HG03520 (cell line): ENCODE measurements at regions not wholly inside any gene's neighbourhood (a gene's known extent, or its start where the extent isn't known, plus 50 kb on each side); places are given as distances from the start of the nearest gene placed in this dataset.

Experiments
- ATAC-seq: cut with Tn5 transposase; IDR thresholded peaks from one replicate; pipeline ENCODE4 v1.9.1; 2021; ENCODE audit warnings: mild to moderate bottlenecking, moderate library complexity; ENCODE audit not compliant: unreplicated experiment

DNA sequence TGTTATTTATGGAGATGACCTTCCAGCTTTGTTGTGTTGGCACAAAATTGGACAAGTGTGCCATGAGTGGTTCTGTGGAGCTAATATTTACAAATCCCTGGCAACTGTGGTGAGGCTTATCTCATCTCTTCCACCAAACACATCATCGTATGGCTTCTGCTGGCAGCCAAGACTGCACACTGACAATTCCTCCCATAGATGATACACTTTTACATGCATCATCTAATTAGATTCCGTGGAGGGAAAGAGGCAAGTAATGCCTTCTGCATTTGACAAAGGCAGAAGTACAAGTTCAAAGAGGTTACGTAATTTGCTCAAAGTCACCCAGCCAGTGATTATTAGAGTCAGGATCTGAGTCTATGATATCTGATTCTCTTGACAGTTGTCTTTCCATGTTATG lies 62.7 kb upstream of the KIRREL3 start:
- no peak for ATAC-seq

DNA sequence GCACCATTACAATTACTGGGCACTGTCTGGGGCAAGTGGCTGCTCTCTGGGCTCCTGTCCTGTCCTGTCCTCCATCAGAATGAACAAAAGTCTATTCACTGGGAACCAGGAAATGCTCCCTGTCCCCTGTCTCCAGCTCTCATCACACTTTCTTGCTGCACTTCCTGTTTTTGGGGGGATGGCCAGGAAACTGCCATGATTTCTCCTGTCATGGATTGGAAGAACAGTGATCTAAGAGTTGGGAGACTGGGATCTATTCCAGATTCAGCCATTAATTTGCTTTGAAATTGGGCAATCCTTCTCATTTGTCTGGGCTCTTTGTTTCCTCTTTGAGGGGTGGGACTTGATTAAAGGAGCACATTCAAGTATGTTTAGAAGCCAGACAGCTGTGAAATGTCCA lies 61.4 kb upstream of the KIRREL3 start:
- ATAC-seq = no peak

DNA sequence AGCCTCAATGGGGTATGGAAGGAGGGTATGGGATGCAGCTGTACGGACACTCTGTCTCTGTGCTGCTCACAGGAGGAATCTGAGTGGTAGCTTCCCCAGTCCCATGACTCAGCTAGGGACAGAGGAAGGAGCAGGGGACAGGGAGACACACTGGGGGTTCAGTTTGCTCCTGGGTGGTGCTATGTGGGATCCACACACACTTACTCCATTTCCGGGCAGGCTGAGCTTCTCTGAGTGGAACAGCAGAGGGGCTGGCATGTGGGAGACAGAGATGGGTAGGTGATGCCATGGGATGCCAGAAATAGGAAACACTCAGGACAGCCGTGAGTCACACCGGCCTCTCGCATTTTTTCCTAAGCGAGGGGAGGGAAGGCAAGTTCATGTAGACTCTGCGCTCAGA lies 59.2 kb upstream of the KIRREL3 start:
- ATAC-seq = no peak

DNA sequence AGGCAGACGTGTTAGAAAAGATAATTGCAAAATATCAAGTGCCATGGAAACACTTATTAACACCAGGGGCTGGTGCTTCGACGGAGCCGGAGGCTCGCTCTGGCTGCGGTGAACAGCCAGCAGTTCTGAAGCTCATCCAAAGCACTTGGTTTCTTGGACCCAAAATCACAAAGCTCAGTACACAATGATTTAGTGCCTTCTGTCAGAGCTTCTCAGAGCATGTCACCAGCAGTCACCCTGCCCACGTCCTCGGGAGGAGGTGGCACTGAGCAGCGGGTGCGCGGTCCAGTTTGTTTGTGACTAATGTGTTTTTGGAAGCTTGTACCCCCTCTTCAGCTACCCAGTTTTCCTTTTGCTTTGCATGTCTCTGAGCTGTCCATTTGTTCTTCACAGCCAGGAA lies 58.7 kb upstream of the KIRREL3 start:
- no peak for ATAC-seq

DNA sequence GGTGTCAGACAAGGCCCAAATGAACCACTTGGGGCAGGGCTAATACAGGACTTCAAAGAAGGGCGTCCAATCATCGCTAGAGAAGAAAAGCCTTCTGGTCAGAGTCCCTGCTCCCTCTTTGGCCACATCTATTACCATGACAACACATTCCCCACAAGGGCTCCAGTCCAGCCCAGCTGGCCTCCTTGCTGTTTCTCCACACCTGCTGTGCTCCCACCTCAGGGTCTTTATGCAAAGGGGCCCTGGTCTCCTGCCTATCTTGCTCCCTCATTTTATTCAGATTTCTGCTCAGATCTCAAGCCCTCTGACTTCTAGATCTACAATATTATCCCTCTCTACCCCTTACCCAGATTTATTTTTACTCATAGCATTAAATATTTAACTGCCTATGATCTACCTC lies 58.0 kb upstream of the KIRREL3 start:
- no peak for ATAC-seq

DNA sequence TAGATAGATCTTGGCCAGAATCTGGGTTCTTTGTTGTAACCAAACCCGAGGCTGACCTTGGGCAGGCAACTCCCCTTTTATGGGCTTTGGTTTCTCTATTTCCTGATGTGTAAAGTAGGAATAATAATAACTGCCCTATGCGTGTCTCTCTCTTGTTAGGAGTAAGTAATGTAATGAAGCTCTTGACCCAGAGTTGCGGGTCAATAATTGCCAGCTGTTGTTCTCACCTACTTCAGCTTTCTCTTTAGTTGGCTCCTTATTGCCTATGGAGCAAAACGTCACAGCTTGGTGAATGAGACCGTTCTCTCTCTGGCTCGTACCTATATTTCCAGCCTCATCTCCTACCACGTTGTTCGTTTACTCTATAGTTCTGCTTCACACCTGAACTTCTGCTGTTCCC lies 56.6 kb upstream of the KIRREL3 start:
- no peak for ATAC-seq

DNA sequence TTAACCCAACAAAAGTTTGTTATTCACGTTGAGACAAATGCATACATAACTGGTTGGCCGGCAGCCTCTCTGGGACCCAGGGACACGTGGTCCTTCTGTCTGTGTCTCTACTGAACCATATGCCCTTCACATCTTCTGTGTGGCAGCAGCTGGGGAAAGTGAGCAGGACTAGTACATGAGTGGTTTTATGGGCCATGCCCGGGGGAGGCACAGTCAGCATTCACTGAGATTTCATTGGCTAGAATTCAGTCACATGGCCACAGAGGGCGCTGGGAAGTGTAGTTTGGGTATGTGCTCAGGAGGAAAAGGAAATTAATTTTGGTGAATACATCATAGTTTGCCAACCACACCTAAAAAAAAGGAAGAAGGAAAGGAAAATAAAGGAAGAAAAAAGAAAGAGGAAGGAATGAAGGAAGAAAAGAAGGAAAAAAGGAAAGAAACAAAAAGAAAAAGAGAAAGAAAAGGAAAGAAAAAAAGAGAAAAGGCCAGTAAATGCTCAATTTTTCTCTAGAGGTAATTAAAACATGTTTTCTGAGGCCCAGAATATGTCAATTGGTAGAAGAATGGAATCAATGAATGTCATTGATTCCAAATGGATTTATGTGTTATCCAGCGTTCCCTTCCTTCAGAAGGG lies 55.9 kb upstream of the KIRREL3 start:
- ATAC-seq = no peak

DNA sequence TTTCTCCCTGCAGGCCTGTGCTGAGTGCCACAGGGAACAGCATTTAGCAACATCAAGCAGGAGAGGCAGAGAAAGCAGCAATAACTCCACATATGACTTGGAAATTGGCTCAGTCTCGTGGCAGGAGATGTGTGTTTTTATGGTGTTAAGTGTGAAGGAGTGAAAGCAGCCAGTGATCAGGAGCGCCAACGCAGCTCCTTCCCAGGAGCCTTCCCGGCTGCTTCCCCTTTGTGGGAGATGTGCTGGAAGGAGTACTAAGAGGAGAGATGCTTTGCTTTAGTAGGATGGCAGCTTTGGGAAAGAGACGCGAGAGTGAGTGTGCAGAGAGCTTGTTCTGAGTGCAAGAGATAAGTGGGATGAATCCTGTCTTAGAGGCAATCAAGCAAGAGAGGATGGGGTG lies 54.7 kb upstream of the KIRREL3 start:
- ATAC-seq = no peak

DNA sequence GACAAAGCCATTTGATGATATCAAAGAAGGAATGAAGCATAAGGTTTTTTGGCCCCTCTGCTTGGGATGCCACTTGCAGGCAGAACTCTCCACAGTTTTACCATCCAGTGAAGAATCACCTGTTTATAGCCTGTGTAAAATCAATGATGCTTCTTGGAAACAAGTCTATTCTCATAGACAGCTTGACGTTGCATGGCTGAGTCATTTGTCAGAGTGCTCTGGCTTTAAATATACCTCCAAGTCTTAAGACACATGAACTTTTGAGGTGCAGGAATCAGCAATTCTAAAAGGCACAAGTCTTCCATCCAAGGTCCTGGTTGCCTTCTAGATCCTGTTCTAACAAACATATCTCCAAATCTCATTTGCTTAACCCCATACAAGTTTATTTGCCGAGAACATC lies 53.6 kb upstream of the KIRREL3 start:
- no peak for ATAC-seq

DNA sequence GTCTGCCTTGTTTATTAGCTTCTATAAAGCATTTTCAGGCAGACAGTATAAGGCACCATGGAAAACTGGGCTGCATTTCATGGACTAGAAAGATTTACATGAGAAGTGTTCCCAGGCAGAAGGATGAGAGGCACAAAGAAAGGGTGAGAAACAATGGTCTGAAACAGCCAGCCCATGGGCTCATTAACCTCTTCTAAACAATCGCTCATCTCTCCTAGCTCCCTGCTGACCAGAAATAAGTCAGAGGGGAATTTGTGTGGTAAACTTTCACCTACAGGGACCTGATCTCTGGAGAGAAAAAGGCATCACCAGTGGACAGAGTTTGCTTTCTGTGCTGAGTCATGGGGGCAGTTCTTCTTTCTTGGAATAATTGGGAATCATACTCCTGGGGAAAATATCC lies 51.8 kb upstream of the KIRREL3 start:
- ATAC-seq = no peak
